ENCODE measurements at regions not wholly inside any gene's neighbourhood (a gene's known extent, or its start where the extent isn't known, plus 50 kb on each side); places are given as distances from the start of the nearest gene placed in this dataset.

- TF ChIP-seq CTCF (IDR thresholded peaks at IDR 0.05) (no peak), POLR2A (IDR thresholded peaks at IDR 0.05) (no peak)
Observed at GRCh38 chr1:59033761-59034160, 249.9 kb upstream of the JUN start.
